HFFc6 (cell line): ENCODE measurements at regions not wholly inside any gene's neighbourhood (a gene's known extent, or its start where the extent isn't known, plus 50 kb on each side); places are given as distances from the start of the nearest gene placed in this dataset.
"Not testable (repeated sequence)": the region's sequence is repeated elsewhere in the genome, so short reads cannot be mapped to it uniquely, and the experiment has no call there.

ENCODE experiments used
- DNase-seq: peaks from one replicate; pipeline ENCODE4 v3.0.0-alpha.2; 2018
- H3K27ac Mint-ChIP-seq: 2 replicates; pipeline ENCODE4 v1.8.0; 2020; ENCODE audit warnings: mild to moderate bottlenecking, mixed read lengths
- H3K27me3 Mint-ChIP-seq: 2 replicates; pipeline ENCODE4 v1.8.0; 2021; ENCODE audit warnings: mild to moderate bottlenecking, moderate library complexity, mixed read lengths; ENCODE audit not compliant: insufficient read depth
- H3K36me3 Mint-ChIP-seq: 2 replicates; pipeline ENCODE4 v1.8.0; 2021; ENCODE audit warnings: low read depth, mixed read lengths
- H3K4me1 Mint-ChIP-seq: 2 replicates; pipeline ENCODE4 v1.8.0; 2020; ENCODE audit warnings: low read depth, mixed read lengths
- H3K4me3 Mint-ChIP-seq: 2 replicates; pipeline ENCODE4 v1.8.0; 2020; ENCODE audit warnings: mild to moderate bottlenecking, moderate library complexity, mixed read lengths
- H3K9me3 Mint-ChIP-seq: 2 replicates; pipeline ENCODE4 v1.8.0; 2020; ENCODE audit warnings: mild to moderate bottlenecking, mixed read lengths
- CTCF ChIP-seq: fragments of 200-600 bp; sonication (generic); IDR thresholded peaks from 2 replicates; pipeline ENCODE4 v1.5.0; 2021; ENCODE audit warnings: antibody characterized with exemption, mild to moderate bottlenecking

GRCh38 chr10:45548068-45548467 is 124.5 kb downstream of the ZFAND4 start:
- no peak overlapping the region for H3K27ac Mint-ChIP-seq
- H3K9me3 Mint-ChIP-seq: no peaks in the 10 kb centered on the region
- 0 out of 2 replicates have a peak, but pooled peaks cover 5% of the 10 kb centered on the region for H3K4me1 Mint-ChIP-seq
- no peak overlapping the region for H3K4me3 Mint-ChIP-seq
- no peak for TF ChIP-seq CTCF
- no peaks in the 10 kb centered on the region; the same call in 1 of the 2 replicates for H3K27me3 Mint-ChIP-seq
- H3K36me3 Mint-ChIP-seq: no peaks in the 10 kb centered on the region
- no peak for DNase-seq

GRCh38 chr10:45547207-45547606 is 125.4 kb downstream of the ZFAND4 start:
- Mint-ChIP-seq H3K9me3 (no peaks in the 10 kb centered on the region), H3K27ac (no peak overlapping the region), H3K36me3 (no peaks in the 10 kb centered on the region), H3K27me3 (no peaks in the 10 kb centered on the region; the same call in 1 of the 2 replicates), H3K4me3 (no peak overlapping the region), H3K4me1 (0 out of 2 replicates have a peak, but pooled peaks cover 5% of the 10 kb centered on the region)
- no peak for DNase-seq
- TF ChIP-seq CTCF: no peak

- no peak overlapping the region for H3K27ac Mint-ChIP-seq
- TF ChIP-seq CTCF: no peak
- no peak for DNase-seq
- no peaks in the 10 kb centered on the region for H3K4me1 Mint-ChIP-seq
- H3K9me3 Mint-ChIP-seq: no peaks in the 10 kb centered on the region
- H3K36me3 Mint-ChIP-seq: no peaks in the 10 kb centered on the region
- H3K4me3 Mint-ChIP-seq: no peak overlapping the region
- H3K27me3 Mint-ChIP-seq: no peaks in the 10 kb centered on the region; the same call in 1 of the 2 replicates
Measured at GRCh38 chr10:45545150-45545549, 127.4 kb downstream of the ZFAND4 start.

- no peak for TF ChIP-seq CTCF
- Mint-ChIP-seq H3K9me3 (no peaks in the 10 kb centered on the region), H3K27me3 (no peaks in the 10 kb centered on the region; the same call in 1 of the 2 replicates), H3K4me1 (no peaks in the 10 kb centered on the region), H3K27ac (no peak overlapping the region), H3K4me3 (no peak overlapping the region), H3K36me3 (no peaks in the 10 kb centered on the region)
- DNase-seq: no peak
Measured at GRCh38 chr10:45544191-45544590, 128.4 kb downstream of the ZFAND4 start.

- not testable (repeated sequence) for H3K27me3 Mint-ChIP-seq, DNase-seq, H3K27ac Mint-ChIP-seq, H3K36me3 Mint-ChIP-seq, H3K4me3 Mint-ChIP-seq, H3K4me1 Mint-ChIP-seq, H3K9me3 Mint-ChIP-seq
Measured at GRCh38 chr10:45541032-45541431, 131.5 kb downstream of the ZFAND4 start.

GRCh38 chr10:45540589-45540988 is 132.0 kb downstream of the ZFAND4 start:
- H3K27ac Mint-ChIP-seq, H3K4me3 Mint-ChIP-seq, H3K4me1 Mint-ChIP-seq, H3K27me3 Mint-ChIP-seq, H3K9me3 Mint-ChIP-seq, DNase-seq, H3K36me3 Mint-ChIP-seq: not testable (repeated sequence)

GRCh38 chr10:45539569-45539968 is 133.0 kb downstream of the ZFAND4 start:
- H3K27ac Mint-ChIP-seq, H3K27me3 Mint-ChIP-seq, H3K36me3 Mint-ChIP-seq: not testable (repeated sequence)

More at GRCh38 chr10:45539569-45539968, 133.0 kb downstream of the ZFAND4 start:
- not testable (repeated sequence) for H3K4me3 Mint-ChIP-seq, H3K9me3 Mint-ChIP-seq, H3K4me1 Mint-ChIP-seq, DNase-seq
